ENCODE measurements at regions not wholly inside any gene's neighbourhood (a gene's known extent, or its start where the extent isn't known, plus 50 kb on each side); places are given as distances from the start of the nearest gene placed in this dataset.
"Not testable (repeated sequence)": the region's sequence is repeated elsewhere in the genome, so short reads cannot be mapped to it uniquely, and the experiment has no call there.

DNA sequence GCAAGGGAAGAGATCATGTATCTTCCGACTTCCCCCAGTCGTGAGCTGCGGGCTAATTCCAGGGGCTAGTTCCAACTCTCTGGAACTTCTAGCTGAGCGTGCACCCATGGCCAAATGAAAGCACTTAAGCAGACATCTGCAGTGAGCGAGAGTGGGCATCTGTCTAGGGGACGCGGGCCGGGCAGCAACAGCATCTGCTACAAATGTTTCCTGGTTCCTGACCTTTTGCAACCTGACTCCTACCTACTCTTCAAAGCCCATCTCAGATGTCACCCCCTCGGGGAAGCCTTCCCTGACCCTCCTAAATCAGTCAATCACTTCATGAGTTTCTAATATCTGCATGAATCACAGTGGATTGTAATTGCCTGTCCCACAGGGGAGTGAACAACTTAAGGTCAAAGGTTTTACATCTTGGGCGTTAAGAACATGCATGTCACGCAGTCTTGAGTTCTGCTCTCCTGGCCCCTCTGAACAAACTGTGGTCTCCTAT is 141.9 kb downstream of the CEBPB start:
- TF ChIP-seq EZH2 (IDR thresholded peaks at IDR 0.05; ENCODE audit: borderline replicate concordance, low read length), result no peak
- TF ChIP-seq, protein P1, sequence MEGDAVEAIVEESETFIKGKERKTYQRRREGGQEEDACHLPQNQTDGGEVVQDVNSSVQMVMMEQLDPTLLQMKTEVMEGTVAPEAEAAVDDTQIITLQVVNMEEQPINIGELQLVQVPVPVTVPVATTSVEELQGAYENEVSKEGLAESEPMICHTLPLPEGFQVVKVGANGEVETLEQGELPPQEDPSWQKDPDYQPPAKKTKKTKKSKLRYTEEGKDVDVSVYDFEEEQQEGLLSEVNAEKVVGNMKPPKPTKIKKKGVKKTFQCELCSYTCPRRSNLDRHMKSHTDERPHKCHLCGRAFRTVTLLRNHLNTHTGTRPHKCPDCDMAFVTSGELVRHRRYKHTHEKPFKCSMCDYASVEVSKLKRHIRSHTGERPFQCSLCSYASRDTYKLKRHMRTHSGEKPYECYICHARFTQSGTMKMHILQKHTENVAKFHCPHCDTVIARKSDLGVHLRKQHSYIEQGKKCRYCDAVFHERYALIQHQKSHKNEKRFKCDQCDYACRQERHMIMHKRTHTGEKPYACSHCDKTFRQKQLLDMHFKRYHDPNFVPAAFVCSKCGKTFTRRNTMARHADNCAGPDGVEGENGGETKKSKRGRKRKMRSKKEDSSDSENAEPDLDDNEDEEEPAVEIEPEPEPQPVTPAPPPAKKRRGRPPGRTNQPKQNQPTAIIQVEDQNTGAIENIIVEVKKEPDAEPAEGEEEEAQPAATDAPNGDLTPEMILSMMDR (IDR thresholded peaks at IDR 0.05; ENCODE audit: low read length), result no peak
- H3F3A ChIP-seq (ENCODE audit: insufficient read depth, low read length), result no peaks in the 10 kb centered on the region
- no peaks in the 10 kb centered on the region for H3K9me2 ChIP-seq (ENCODE audit: low read depth, low read length)
- peaks cover 3% of the 10 kb centered on the region; the same call in 1 of the 2 replicates for H3K27me3 ChIP-seq (ENCODE audit: insufficient read depth, low read length)
- H4K20me1 ChIP-seq (ENCODE audit: insufficient read depth, low read length), result no peaks in the 10 kb centered on the region
- H3K4me2 ChIP-seq (ENCODE audit: low read length), result no peak overlapping the region
- no peak overlapping the region for H3K27ac ChIP-seq (ENCODE audit: low read depth, low read length, poor library complexity, severe bottlenecking)
- no peaks in the 10 kb centered on the region for H3K4me1 ChIP-seq (ENCODE audit: insufficient read depth, low read length, severe bottlenecking)
- no peak overlapping the region for H3K4me3 ChIP-seq (ENCODE audit: low read depth, low read length, poor library complexity, severe bottlenecking)
- no peak overlapping the region for H2AFZ ChIP-seq (ENCODE audit: low read length)
- H3K36me3 ChIP-seq (ENCODE audit: insufficient read depth, low read length), result no peaks in the 10 kb centered on the region
- peaks cover 8% of the 10 kb centered on the region; the same call in 1 of the 2 replicates for H3K9me3 ChIP-seq (ENCODE audit: low read length)
- no peaks in the 10 kb centered on the region for H3K79me2 ChIP-seq (ENCODE audit: insufficient read depth, low read length)
- no peak overlapping the region for H3K9ac ChIP-seq (ENCODE audit: low read length)

DNA sequence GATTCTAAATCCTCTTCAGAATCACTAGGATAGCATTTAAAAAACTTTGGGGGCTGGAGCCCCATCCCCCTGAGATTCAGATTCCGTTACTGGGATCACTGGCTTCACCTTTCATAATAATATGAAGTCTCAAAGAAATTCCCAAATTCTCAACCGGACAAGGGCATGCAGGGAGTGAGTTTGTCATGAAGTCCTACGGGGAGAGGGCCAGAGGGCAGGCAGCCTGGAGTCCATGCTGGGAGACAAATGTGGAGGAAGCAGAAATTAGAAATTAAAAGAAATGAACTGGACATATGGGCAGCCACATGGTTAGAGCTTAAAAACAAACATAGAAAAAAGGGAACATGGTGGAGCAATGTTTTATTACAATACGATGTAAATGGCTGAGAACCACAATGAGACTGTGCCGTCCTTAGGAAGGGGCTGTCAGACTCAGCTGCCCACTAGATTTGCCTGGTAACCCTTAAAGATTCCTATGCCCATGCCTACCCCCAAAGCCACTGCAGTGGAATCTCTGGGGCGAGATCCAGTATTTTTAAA is 142.6 kb downstream of the CEBPB start:
- no peak overlapping the region for H3K4me2 ChIP-seq (ENCODE audit: low read length)
- no peaks in the 10 kb centered on the region for H3F3A ChIP-seq (ENCODE audit: insufficient read depth, low read length)
- no peak overlapping the region for H3K4me3 ChIP-seq (ENCODE audit: low read depth, low read length, poor library complexity, severe bottlenecking)
- H3K27ac ChIP-seq (ENCODE audit: low read depth, low read length, poor library complexity, severe bottlenecking), result no peak overlapping the region
- no peak overlapping the region for H3K9ac ChIP-seq (ENCODE audit: low read length)
- peaks cover 2% of the 10 kb centered on the region; the same call in 1 of the 2 replicates for H3K9me3 ChIP-seq (ENCODE audit: low read length)
- H3K79me2 ChIP-seq (ENCODE audit: insufficient read depth, low read length), result no peaks in the 10 kb centered on the region
- TF ChIP-seq, protein P1 (IDR thresholded peaks at IDR 0.05; ENCODE audit: low read length), result no peak
- no peak for TF ChIP-seq EZH2 (IDR thresholded peaks at IDR 0.05; ENCODE audit: borderline replicate concordance, low read length)
- no peaks in the 10 kb centered on the region for H3K36me3 ChIP-seq (ENCODE audit: insufficient read depth, low read length)
- no peaks in the 10 kb centered on the region for H3K9me2 ChIP-seq (ENCODE audit: low read depth, low read length)
- H4K20me1 ChIP-seq (ENCODE audit: insufficient read depth, low read length), result no peaks in the 10 kb centered on the region
- no peak overlapping the region for H2AFZ ChIP-seq (ENCODE audit: low read length)
- H3K27me3 ChIP-seq (ENCODE audit: insufficient read depth, low read length), result peaks cover 2% of the 10 kb centered on the region; the same call in 1 of the 2 replicates
- H3K4me1 ChIP-seq (ENCODE audit: insufficient read depth, low read length, severe bottlenecking), result no peaks in the 10 kb centered on the region

- Histone ChIP-seq H3K4me2 (ENCODE audit: low read length) (no peak overlapping the region), H3K36me3 (ENCODE audit: insufficient read depth, low read length) (no peaks in the 10 kb centered on the region), H3K9me2 (ENCODE audit: low read depth, low read length) (no peaks in the 10 kb centered on the region), H3K27me3 (ENCODE audit: insufficient read depth, low read length) (no peaks in the 10 kb centered on the region), H4K20me1 (ENCODE audit: insufficient read depth, low read length) (no peaks in the 10 kb centered on the region), H2AFZ (ENCODE audit: low read length) (no peak overlapping the region), H3K9ac (ENCODE audit: low read length) (no peak overlapping the region), H3K79me2 (ENCODE audit: insufficient read depth, low read length) (no peaks in the 10 kb centered on the region), H3K4me3 (ENCODE audit: low read depth, low read length, poor library complexity, severe bottlenecking) (no peak overlapping the region), H3F3A (ENCODE audit: insufficient read depth, low read length) (no peaks in the 10 kb centered on the region), H3K4me1 (ENCODE audit: insufficient read depth, low read length, severe bottlenecking) (no peaks in the 10 kb centered on the region), H3K27ac (ENCODE audit: low read depth, low read length, poor library complexity, severe bottlenecking) (no peak overlapping the region), H3K9me3 (ENCODE audit: low read length) (no peaks in the 10 kb centered on the region)
- TF ChIP-seq EZH2 (IDR thresholded peaks at IDR 0.05; ENCODE audit: borderline replicate concordance, low read length), result no peak
- TF ChIP-seq, protein P1 (IDR thresholded peaks at IDR 0.05; ENCODE audit: low read length), result no peak
Observed at GRCh38 chr20:50333812-50334211, 143.2 kb downstream of the CEBPB start.

GRCh38 chr20:50334512-50334911 is 143.9 kb downstream of the CEBPB start:
- H3K4me1 ChIP-seq (ENCODE audit: insufficient read depth, low read length, severe bottlenecking); H2AFZ ChIP-seq (ENCODE audit: low read length); H3K27me3 ChIP-seq (ENCODE audit: insufficient read depth, low read length); H3K79me2 ChIP-seq (ENCODE audit: insufficient read depth, low read length); H3F3A ChIP-seq (ENCODE audit: insufficient read depth, low read length); H3K9me3 ChIP-seq (ENCODE audit: low read length); H3K27ac ChIP-seq (ENCODE audit: low read depth, low read length, poor library complexity, severe bottlenecking); H3K4me3 ChIP-seq (ENCODE audit: low read depth, low read length, poor library complexity, severe bottlenecking); H4K20me1 ChIP-seq (ENCODE audit: insufficient read depth, low read length); H3K36me3 ChIP-seq (ENCODE audit: insufficient read depth, low read length); H3K9me2 ChIP-seq (ENCODE audit: low read depth, low read length); H3K4me2 ChIP-seq (ENCODE audit: low read length); H3K9ac ChIP-seq (ENCODE audit: low read length): not testable (repeated sequence)
